PFSK-1 (cell line): ENCODE measurements at regions not wholly inside any gene's neighbourhood (a gene's known extent, or its start where the extent isn't known, plus 50 kb on each side); places are given as distances from the start of the nearest gene placed in this dataset.

Source experiments
- FOXP2 ChIP-seq: optimal IDR thresholded peaks from 2 replicates; pipeline ENCODE3; 2011; ENCODE audit warnings: borderline replicate concordance, control low read depth, inconsistent platforms; ENCODE audit not compliant: insufficient read depth; ENCODE audit errors: extremely low read length, extremely low read depth
- POLR2AphosphoS5 ChIP-seq: IDR thresholded peaks from 2 replicates; pipeline ENCODE4 v1.6.1; 2012; ENCODE audit warnings: low read depth, mild to moderate bottlenecking, control low read depth, low read length, moderate library complexity
- SIN3A ChIP-seq: IDR thresholded peaks from 2 replicates; pipeline ENCODE4 v1.6.1; 2012; ENCODE audit warnings: mild to moderate bottlenecking, low read length, moderate library complexity, borderline replicate concordance; ENCODE audit not compliant: insufficient read depth
- TAF1 ChIP-seq: IDR thresholded peaks from 2 replicates; pipeline ENCODE4 v1.6.1; 2012; ENCODE audit warnings: low read length, control low read depth, borderline replicate concordance; ENCODE audit not compliant: insufficient read depth
- TF ChIP-seq, protein P1 (sequence below), 2 experiments: IDR thresholded peaks; 2 replicates each; pipeline versions ENCODE4 v1.6.1 to v1.8.0; 2011 to 2012; ENCODE audit warnings: low read depth in 2 of 2, low read length in 2 of 2, control low read depth in 1 of 2, inconsistent platforms in 1 of 2, mild to moderate bottlenecking in 1 of 2, moderate library complexity in 1 of 2; ENCODE audit not compliant: insufficient read depth in 1 of 2

GRCh38 chr16:80345701-80346100 is 195.1 kb upstream of the DYNLRB2 start:
- TF ChIP-seq FOXP2 (no peak), SIN3A (no peak), POLR2AphosphoS5 (no peak), TAF1 (no peak)
- TF ChIP-seq, protein P1, sequence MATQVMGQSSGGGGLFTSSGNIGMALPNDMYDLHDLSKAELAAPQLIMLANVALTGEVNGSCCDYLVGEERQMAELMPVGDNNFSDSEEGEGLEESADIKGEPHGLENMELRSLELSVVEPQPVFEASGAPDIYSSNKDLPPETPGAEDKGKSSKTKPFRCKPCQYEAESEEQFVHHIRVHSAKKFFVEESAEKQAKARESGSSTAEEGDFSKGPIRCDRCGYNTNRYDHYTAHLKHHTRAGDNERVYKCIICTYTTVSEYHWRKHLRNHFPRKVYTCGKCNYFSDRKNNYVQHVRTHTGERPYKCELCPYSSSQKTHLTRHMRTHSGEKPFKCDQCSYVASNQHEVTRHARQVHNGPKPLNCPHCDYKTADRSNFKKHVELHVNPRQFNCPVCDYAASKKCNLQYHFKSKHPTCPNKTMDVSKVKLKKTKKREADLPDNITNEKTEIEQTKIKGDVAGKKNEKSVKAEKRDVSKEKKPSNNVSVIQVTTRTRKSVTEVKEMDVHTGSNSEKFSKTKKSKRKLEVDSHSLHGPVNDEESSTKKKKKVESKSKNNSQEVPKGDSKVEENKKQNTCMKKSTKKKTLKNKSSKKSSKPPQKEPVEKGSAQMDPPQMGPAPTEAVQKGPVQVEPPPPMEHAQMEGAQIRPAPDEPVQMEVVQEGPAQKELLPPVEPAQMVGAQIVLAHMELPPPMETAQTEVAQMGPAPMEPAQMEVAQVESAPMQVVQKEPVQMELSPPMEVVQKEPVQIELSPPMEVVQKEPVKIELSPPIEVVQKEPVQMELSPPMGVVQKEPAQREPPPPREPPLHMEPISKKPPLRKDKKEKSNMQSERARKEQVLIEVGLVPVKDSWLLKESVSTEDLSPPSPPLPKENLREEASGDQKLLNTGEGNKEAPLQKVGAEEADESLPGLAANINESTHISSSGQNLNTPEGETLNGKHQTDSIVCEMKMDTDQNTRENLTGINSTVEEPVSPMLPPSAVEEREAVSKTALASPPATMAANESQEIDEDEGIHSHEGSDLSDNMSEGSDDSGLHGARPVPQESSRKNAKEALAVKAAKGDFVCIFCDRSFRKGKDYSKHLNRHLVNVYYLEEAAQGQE (IDR thresholded peaks at IDR 0.05; ENCODE audit: insufficient read depth in 1 of 2, low read depth in 2 of 2, low read length in 2 of 2) = no peak

GRCh38 chr16:80344570-80344969 is 196.2 kb upstream of the DYNLRB2 start:
- TF ChIP-seq TAF1 (no peak), SIN3A (no peak), POLR2AphosphoS5 (no peak), FOXP2 (no peak)
- TF ChIP-seq, protein P1 (IDR thresholded peaks at IDR 0.05; ENCODE audit: insufficient read depth in 1 of 2, low read depth in 2 of 2, low read length in 2 of 2) = no peak

- TF ChIP-seq TAF1 (no peak), SIN3A (no peak), FOXP2 (no peak), POLR2AphosphoS5 (no peak)
- TF ChIP-seq, protein P1 (IDR thresholded peaks at IDR 0.05; ENCODE audit: insufficient read depth in 1 of 2, low read depth in 2 of 2, low read length in 2 of 2) = no peak
These were observed 199.5 kb upstream of the DYNLRB2 start for GRCh38 chr16:80341263-80341662.

DNA sequence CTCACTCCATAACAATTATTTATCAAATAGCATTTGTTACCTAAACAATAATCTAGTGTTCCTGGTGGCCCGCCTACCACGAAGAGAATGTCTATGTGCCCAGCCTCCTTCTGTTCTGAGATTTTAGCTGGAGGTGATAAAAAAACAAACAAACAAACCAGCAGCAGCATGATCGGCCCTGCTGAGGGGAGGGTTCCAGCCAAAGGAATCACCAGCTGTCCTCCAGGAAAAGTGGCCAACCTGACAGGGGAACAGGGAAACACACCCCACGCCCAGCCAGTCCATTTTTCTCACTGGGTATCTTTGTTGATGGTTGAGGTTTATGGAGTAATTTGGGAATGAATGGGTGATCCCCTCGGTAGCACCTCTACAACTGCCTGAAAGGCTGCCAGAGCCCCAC is 203.0 kb upstream of the DYNLRB2 start:
- TF ChIP-seq FOXP2 (no peak), TAF1 (no peak)
- TF ChIP-seq, protein P1 (IDR thresholded peaks at IDR 0.05; ENCODE audit: insufficient read depth in 1 of 2, low read depth in 2 of 2, low read length in 2 of 2) = no peak

DNA sequence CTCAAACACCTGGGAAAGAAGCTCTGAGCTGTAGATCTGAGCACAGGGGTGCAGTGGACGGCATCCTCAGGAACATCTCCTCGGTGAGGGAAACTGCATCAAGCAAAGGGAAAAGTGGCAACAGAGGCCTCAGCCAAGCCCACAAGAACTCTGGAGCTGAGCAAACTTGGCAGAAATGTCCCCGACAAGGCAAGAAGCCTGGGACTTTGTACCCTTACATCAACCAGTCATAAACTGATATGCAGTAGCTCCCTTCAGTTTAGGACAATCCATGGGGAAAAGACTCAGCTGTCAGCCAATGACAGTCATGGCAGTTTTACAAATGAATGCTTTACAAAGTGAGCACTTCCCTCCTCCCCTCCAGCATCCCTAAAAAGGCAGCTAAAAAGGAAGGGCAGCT is 210.0 kb upstream of the DYNLRB2 start:
- TF ChIP-seq, protein P1 (IDR thresholded peaks at IDR 0.05; ENCODE audit: insufficient read depth in 1 of 2, low read depth in 2 of 2, low read length in 2 of 2) = no peak
- TF ChIP-seq POLR2AphosphoS5 (no peak), SIN3A (no peak), FOXP2 (no peak), TAF1 (no peak)
